ENCODE measurements at regions not wholly inside any gene's neighbourhood (a gene's known extent, or its start where the extent isn't known, plus 50 kb on each side); places are given as distances from the start of the nearest gene placed in this dataset.

GRCh38 chr10:3421537-3422257 lies 249.1 kb upstream of the PITRM1 start:
- no peak for DNase-seq

GRCh38 chr10:3420527-3421469 lies 248.2 kb upstream of the PITRM1 start:
- no peak for DNase-seq

- peak; percentile 8 for DNase-seq
Observed at GRCh38 chr10:3419719-3420495, 247.3 kb upstream of the PITRM1 start.

GRCh38 chr10:3418926-3419325 lies 246.3 kb upstream of the PITRM1 start:
- no peak for DNase-seq

- DNase-seq, result no peak
Observed at GRCh38 chr10:3418041-3418754, 245.6 kb upstream of the PITRM1 start.

DNA sequence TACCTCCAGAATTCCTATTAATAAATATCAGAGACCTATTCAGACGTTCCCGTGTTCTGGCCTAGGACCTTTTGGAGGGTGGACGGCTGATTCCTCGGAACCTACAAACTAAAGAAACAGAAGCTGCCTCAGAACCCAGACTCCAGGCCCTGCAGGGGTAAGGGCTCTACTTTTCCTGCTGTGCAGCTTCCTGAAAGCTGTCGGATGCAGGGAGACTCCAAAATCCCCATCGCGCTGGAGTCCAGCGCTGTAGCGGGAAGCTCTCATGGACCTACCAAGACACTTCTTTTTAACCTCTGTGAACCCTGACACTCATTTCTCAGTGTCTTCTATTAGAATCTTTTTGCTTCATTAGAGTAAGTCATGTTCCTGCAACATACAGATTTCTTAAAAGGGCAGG lies 244.5 kb upstream of the PITRM1 start:
- DNase-seq, result no peak

DNA sequence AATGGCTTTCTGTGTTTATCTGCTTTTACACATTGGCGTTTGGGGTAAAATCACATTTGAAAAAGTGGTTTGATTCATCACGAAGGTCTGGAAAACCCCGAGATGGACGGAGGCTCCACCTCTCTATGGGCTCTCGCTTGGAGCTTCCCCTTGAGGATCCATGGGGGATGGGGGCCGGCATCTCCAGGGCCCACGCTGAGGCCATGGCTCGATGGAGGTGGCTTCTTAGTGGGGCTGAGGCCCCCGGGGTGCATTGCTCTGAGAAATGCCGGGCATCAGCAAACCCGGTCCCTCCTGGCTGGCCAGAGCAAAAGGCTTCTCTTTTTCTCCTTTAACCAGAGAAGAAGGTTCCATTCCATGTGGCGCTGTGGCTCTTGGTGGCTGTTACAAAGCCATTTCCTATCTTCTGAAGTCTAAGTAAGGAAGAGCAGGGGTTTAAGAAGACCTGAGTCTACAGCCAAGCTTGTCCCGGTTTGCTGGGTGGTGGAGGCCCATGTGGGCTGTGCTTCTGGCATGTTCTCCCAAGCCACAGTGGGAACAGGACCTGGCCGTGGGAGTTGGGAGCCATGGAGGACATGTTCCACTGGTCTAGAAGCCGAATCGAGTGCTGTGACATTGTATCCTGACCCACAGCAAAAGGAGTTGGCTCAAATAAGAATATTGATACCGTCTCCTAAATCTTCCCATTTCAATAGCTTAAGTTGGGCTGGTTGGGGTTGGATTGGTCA lies 243.5 kb upstream of the PITRM1 start:
- DNase-seq, result no peak

DNA sequence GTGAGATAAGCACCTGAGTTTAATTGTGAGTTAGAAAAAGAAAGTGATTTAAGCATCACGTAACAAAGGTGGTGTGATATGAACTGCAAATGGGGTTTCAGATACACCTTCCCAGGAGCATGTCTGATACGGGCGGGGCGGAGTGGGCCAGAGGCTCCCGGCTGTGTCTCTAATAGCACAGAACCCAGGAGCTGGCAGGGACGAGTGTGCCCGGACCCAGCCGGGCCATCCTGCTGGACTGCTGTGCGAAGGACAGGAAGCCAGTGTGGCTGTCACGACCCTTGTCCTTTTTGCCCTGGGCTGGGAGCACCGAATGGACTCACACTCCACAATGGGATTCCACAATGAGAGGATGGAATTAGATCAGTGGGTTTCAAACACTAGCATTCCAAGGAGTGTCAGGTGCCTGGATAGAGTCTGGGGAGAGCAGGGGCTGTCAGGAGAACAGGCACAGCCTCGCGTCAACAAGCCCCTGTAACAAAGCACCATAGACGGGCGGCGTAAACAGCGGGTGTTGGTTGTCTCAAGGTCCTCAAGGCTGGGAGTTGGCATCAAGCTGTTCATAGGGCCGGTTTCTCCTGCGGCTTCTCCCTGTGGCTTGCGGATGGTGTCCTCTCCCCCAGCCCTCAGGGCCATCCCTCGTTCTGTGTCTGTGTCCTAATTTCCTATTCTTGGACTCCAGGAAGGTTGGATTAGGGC lies 242.6 kb upstream of the PITRM1 start:
- no peak for DNase-seq

DNA sequence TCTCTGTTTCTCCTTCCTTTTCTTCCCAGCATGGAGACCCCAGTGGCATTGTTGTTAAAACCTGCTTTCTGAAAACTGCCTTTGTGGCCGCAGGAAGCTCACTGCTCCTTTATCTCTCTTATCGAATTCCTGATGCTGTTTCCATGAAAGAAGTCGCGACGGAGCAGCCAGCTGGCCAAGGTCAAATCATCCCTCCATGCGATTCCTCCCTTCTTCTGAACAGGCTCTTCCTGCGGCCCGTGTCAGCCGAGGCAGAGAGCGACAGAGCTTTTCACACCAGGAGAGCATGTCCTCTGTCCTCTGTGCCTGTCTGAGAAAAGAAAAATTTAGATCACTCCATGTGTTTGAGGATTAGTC lies 242.1 kb upstream of the PITRM1 start:
- no peak for DNase-seq

GRCh38 chr10:3413937-3414666 lies 241.5 kb upstream of the PITRM1 start:
- DNase-seq, result no peak

- no peak for DNase-seq
Observed at GRCh38 chr10:3412646-3413045, 240.1 kb upstream of the PITRM1 start.

GRCh38 chr10:3412071-3412582 lies 239.5 kb upstream of the PITRM1 start:
- DNase-seq, result no peak

- no peak for DNase-seq
Observed at GRCh38 chr10:3411044-3411443, 238.5 kb upstream of the PITRM1 start.

GRCh38 chr10:3409928-3410327 lies 237.3 kb upstream of the PITRM1 start:
- DNase-seq, result no peak

DNA sequence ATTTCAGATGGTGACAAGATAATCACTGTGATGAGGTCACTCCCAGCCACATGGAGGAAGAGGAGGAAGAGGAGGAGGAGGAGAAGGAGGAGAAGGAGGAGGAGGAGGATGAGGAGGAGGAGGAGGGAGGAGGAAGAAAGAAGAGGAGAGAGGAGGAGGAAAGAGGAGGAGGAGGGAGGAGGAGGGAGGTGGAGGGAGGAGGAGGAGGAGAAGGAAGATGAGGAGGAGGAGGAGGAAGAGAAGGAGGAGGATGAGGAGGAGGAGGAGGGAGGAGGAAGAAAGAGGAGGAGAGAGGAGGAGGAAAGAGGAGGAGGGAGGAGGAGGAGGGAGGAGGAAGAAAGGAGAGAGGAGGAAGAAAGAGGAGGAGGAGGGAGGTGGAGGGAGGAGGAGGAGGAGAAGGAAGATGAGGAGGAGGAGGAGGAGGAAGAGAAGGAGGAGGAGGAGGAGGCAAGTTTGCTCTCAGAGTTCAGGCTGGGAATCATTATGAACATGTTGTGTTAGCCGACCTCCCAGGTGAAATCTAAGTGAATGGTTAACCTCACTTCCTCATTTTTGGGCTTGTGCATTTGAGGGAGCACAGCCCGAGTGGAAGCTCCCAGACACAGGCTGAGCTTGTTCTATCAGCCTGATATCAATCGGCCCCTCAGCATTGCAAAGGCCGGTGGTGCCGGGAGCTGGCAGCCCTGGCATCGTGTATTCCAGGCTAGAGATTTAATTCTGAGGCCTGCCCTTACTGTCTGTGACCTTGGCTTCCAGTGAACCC lies 236.2 kb upstream of the PITRM1 start:
- DNase-seq, result no peak

GRCh38 chr10:3407208-3407607 lies 234.6 kb upstream of the PITRM1 start:
- DNase-seq, result no peak

DNA sequence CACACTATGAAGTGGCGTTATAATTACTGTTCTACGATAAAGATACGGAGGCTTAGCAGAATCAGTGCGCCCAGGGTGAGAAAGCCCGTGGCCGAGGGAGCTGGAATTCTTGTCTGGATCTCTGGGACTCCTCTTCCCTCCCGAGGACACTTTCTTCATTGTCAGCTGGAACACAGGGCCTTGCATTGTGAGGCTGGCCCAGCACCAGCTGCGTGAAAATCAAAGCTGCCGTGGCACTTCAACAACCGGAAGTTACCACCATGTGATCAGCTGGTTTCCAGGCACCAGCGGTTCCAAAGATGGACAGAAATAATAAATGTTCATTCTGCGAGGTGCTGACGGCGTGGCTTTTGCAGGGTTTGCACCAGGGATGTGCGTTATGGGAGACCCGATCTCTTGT lies 234.0 kb upstream of the PITRM1 start:
- DNase-seq, result no peak

DNA sequence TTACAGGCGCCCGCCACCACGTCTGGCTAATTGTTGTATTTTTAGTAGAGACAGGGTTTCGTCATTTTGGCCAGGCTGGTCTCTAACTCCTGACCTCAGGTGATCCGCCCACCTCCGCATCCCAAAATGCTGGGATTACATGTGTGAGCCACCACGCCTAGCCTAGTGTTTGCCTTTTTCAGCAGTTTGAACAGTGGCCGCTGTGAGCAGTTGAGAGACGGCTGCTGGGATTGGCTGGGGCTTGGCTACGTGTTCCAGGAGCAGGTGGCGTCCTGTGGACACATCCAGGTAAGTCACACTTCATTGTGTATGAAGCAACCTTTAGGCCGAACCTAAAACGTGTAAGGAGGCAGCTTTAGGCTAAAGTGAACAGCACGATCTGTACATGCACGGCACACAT lies 231.8 kb upstream of the PITRM1 start:
- no peak for DNase-seq

DNA sequence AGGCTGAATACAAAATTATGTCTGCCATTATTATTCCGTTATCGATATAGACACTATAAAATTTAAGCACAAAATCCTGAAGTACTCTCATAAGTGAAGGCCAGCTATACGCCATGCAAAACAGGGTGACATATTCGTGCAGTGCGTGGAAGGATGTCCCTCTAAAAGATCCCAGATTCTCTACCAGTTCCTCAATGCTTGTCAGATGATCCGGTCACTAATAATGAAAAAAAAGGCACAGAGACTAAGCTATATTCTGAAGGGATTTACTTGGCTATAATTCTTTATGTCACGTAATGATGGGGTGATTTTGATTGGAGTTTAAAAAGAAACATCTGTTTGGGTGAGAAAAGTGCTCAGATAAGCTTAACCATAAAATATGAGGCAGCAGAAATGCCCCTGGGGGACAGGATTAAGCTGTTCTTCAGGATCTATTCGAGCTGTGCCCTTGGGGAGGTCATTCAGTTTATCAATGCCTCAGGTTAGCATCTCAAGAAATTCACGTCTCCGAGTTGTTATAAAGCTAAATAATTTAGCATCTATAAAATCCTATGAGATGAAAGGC lies 229.7 kb upstream of the PITRM1 start:
- DNase-seq, result no peak

All from CD4-positive, alpha-beta T cell treated with Interleukin-17A for 4 hours (primary cell).